Stimulated activated CD4-positive, alpha-beta T cell treated with anti-CD3 and anti-CD28 coated beads, Interleukin-12 subunit alpha, Interleukin-12 subunit beta, amount 100 ng/mL, for 4 hours (primary cell): ENCODE measurements at regions not wholly inside any gene's neighbourhood (a gene's known extent, or its start where the extent isn't known, plus 50 kb on each side); places are given as distances from the start of the nearest gene placed in this dataset.
"Not testable (repeated sequence)": the region's sequence is repeated elsewhere in the genome, so short reads cannot be mapped to it uniquely, and the experiment has no call there.

Source experiments
- DNase-seq: peaks from one replicate; pipeline ENCODE4 v3.0.0-alpha.2; 2020

DNA sequence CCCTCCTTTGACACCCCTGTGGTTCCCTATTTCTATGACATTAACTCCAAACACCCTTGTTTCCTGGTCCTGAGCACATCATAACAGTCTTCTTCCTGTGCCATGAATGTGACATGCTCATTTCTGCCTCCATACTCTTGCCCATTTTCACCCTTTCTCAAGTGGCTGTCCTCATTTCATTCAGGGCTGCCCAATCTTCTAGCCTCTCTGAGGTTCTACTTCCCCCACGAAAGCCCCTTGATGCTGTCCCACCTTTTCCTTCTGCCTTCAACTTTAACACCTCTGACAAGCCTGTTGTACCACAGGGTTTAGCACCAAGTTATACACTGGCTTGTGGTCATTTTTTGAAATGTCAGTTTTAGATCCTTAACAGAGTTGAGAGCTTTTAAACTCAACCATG lies 136.2 kb upstream of the BOD1L1 start:
- no peak for DNase-seq

DNA sequence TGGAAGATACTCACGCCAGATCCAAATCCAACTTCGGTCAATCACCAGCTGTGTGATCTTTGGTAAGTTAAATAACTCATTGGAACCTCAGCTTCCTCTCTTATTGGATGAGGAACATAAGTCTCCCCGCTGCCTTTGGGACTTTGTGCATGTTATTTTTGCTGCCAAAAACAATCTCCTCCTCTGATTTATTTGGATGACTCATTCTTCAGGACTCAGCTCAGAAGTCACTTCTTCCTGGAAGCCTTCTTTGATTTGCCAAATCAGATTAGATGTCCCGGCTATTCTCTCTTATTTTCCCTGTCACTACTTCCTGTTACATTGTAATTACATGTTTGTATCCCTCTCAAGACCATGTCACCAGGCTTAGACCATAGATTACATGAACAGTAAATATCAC lies 138.0 kb upstream of the BOD1L1 start:
- no peak for DNase-seq

DNA sequence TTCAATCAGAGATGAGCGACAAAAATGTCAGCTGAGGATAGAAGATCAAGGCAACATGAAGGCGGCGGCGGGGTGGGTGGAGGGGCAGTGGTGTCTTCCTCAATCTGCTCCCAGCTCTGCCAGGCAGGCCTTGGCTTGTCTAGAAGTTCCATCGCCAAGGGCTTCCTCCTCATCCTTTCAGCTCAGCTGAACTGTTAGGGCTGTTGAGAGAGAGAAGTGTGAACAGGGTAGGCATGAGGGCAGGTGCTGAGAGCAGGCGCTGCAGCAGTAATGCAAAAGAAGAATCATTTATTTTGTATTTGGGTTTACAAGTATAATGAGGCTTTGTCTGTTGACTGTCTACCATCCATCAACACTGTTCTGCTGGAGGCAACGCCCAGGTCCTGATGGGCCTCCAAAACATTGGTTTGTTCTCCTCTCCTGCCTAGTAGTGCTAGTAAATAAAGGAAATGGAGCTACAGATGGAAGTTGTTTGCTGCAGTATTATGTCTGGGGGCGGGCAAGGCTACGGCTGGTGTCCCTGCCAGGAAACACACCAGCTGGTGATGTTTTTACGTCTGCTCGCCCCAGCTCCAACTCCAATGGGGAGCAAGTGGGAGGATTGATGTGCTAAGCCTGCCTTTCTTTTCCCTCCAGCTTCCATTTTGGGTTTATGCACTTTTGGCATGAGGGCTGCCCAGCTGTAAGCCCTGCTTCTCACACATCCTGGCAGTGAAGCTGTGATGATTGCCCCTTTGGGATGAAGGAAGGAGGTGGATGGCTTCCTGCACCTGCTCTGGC lies 139.4 kb upstream of the BOD1L1 start:
- DNase-seq: no peak

DNA sequence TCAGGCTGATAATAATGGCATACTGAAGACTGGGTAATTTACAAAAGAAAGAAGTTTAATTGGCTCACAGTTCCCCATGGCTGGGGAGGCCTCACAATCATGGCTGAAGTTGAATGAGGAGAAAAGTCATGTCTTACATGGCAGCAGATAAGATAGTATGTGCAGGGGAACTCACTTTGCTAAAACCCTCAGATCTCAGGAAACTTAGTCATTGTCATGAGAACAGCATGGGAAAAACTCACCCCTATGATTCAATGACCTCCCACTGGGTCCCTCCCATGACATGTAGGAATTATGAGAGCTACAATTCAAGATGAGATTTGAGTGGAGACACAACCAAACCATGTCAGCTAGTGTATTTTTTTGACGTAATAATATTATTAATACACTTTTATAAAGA lies 149.8 kb upstream of the BOD1L1 start:
- no peak for DNase-seq

DNA sequence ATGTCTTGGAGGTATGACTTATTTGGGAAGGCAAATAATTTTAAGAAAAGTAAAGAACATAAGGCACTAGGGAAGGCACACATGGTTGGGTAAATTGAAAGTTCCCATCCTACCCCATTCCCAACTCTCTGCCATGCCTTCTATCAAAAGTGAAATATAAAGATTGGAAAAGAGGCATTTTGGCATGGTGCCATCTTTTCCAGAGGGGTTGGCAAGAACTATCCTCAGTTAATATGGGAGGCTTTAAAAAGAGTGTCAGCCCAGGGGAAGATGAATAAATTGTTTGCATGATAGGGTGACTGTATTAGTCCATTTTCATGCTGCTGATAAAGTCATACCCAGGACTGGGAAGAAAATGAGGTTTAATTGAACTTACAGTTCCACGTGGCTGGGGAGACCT lies 150.8 kb upstream of the BOD1L1 start:
- no peak for DNase-seq

DNA sequence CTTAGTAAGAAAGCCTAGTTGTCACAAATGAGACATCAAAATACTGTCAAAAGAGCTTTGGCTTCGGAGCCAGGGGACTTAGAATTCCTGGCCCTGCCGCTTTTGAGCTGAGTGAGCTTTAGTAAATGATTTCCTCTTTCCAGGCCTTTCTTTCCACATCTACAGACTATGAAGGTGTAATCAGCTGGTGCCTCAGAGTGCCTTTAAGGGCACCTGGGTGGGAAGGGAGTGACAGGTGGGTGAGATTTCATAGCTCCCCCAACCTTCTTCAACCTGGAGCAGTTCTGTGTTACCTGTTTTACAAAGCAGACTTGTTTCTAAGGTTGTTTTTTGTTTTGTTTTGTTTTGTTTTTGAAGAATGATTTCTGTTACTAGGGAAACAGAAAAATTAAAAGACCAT lies 154.7 kb upstream of the BOD1L1 start:
- DNase-seq: no peak

DNA sequence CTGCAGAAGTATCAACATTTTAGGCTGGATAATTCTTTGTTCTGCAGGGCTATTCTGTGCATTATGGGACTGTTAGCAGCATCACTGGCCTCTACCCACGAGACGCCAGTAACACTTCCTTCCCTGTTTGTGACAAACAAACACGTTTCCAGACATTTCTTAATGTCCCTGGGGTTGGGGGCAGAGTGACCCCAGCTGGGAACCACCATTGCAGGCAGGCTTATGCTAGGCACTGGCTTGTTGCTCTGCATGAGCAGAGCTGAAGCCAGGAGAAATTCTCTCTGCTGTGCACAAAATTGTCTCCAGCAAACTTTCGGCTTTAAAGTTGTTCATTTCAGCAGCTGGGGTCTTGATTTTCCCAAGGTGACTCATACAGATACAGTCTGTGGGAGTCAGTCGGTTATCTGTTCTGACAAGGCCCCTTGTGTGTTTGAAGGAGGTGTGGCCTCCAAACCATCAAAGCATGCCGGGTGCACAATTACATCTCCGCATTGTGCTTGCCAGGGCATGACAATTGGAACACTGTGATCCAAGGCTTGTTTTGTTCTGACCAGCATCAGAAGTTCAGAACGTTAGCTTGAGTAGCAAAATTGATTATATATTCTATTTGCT lies 156.4 kb upstream of the BOD1L1 start:
- DNase-seq: no peak

DNA sequence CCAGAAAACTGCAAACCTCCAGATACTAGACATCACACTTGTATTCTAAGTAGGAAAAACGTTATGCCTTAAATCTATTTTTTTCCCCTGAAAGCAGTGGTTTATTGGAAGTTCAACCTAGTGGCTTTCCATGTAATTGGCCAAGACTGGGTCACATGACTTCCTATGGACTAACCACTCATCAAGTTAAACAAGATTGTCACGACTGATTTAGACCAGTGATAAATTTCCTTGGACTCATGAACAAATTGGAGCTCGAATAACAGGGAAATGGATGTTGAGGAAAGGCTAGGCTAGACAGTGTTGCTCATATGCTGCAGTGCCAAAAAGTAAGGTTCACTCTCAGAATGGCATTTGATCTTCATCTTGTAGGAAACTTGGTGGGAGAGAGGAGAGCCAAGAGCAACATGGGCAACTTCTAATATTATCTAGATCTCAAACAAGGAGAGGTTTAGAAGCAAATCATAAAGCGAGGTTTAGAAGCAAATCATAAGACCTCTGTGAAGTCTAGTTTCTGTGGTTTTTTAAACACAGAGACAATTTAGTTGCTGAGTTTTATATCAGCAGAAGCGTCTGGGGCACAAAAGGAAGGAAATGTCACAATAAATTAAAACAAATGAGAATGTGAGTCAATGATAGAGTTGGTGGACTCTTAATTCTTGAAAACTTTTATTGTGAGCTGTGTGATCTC lies 165.6 kb upstream of the BOD1L1 start:
- DNase-seq: no peak

DNA sequence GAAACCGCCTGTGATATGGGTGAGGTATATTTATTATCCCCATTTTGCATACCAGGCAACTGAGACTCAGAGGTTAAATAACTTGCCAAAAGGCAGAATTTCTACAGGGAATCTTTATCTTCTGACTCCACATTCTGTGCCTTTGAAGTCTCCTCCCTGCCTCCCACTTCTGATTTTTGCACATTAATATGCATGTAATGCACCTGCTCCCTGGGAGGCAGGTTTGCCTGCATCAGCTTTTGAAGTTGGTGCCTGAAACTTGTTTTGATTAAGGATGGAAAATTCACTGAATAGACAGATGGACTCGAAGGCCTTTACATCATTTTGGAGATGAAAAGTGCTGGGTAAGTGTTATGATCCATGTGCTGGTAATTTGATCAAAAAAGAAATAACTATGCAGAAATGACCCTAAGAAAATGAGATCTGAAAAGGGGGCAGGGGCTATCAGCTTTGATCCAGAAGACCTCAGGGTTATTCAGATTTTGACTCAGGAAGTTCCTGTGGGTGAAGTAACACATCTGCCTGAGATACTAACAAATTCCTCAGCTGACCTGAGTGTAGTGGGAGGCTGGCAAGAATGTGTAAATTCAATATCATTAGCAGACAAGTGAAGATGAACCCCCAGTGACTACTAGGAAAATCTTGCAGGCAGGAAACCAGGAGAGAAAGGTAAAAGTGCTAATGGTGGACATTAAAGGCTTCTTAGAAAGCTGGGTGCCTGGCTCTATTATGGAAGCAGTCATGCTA lies 167.5 kb upstream of the BOD1L1 start:
- DNase-seq: no peak

DNA sequence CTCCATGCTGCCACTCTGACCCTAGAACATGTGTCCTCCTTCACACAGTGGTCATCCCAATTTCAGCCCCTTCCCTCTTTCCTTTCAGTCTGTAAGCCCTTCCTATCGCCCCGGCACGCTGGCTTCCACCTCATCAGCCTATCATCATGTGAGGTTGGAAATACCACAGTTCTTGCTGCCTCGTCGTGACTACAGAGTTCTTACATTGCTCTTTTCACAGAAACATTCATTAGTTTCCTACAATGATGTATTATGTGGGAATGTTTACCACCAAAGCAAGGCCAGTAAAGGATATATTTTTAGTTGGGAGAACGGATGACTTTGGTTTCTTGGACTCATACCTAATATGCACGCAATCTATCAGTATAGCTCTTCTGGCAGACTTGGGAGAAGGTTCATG lies 169.5 kb upstream of the BOD1L1 start:
- DNase-seq: no peak

DNA sequence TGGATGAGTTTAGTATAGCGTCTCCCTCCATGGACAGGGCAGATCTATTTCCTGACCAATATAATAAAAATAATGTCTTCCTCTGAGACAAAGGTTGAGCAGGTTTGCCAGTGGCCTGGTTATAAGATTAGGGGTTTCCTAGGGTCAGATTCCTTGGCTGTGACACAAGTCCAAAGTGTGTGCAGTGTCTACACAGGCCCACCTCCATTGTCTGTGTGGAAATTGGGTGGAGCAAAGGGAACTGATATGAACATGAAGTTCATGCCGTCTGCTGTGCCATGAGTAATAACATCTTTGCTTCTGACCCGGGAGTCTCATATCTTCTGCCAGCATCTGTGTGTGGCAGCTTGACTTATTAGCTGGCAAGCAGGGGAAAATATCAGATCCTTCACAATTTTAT lies 187.7 kb upstream of the BOD1L1 start:
- DNase-seq: no peak

DNA sequence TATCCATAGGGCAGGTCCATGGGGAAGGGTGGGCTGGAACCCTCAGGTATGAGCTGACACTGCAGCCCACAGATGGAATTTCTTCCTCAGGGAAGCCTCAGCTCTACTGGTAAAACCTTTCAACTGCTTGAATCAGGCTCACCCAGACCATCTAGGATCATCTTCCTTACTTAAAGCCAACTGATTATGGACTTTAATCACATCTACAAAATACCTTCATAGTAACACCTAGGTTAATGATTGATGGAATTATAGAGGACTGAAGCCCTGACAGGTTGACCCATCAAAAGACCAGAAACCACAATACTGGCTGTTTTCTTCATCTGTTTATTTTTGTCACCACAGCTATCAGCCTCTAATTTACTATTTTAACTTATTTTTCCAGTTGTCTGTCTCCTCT lies 188.9 kb upstream of the BOD1L1 start:
- DNase-seq: no peak

DNA sequence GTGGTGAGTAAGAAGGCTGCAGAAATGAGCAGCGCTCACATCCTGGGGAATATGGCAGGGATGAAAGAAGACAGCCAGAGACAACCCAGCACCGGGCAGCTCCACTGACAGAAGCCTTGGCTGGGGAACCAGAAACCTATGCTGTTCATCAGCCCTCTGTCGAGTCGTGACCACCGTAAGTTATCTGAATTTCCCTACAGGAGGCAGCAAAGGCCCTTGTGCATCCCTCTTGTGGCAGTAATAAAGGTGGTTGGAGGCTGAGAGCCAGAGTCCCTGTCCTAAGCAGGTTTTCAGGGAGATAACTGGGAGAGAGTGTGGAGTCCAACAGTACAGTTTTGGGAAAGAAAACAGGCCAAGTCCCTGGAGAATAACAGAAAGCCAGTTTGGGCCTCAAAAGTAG lies 194.0 kb upstream of the BOD1L1 start:
- no peak for DNase-seq

DNA sequence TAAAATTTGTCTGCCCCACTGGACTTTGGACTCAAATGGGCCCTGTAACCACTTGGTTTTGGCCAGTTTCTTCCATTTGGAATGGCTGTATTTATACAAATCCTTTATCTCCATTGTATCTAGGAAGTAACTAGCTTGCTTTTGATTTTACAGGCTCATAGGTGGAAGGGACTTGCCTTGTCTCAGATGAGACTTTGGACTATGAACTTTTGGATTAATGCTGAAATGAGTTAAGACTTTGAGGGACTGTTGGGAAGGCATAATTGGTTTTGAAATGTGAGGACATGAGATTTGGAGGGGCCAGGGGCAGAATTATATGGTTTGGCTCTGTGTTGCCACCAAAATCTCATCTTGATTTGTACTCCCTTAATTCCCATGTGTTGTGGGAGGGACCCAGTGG lies 198.3 kb upstream of the BOD1L1 start:
- not testable (repeated sequence) for DNase-seq

DNA sequence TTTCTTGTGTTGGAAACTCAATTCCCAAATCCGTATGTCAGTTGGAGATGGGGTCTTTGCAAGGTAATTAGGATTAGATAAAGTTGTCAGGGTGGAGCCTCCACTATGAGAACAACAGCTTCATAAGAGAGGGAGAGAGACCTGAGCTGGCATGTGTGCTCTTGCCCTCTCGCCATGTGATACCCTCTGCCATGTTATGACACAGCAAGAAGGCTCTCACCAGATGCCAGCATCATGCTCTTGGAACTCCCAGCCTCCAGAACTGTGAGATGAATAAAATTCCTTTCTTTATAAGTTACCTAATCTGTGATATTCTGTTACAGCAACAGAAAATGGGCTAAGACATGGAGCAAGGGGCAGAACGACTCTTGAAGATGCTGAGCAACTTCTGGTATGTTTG lies 201.9 kb upstream of the BOD1L1 start:
- DNase-seq: no peak

DNA sequence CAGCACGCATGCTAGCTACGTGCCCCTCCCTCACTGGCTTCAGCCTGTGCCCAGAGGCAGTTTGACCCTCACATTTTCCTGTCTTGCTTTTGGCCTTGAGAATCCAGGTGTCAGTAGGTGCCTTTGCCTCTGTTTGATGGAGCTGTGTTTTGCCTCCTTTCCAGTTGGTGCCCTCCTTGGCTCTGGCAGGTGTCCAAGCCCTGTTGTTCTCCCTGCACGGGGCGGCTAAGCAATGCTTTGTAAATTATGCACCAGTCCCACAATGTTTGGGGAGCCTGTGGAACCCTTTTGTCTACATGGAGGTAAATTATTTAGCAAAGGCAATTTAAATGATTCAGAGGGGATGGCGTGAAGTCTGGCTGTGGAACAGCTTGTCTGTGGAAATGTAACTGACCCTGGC lies 202.9 kb upstream of the BOD1L1 start:
- DNase-seq: no peak

DNA sequence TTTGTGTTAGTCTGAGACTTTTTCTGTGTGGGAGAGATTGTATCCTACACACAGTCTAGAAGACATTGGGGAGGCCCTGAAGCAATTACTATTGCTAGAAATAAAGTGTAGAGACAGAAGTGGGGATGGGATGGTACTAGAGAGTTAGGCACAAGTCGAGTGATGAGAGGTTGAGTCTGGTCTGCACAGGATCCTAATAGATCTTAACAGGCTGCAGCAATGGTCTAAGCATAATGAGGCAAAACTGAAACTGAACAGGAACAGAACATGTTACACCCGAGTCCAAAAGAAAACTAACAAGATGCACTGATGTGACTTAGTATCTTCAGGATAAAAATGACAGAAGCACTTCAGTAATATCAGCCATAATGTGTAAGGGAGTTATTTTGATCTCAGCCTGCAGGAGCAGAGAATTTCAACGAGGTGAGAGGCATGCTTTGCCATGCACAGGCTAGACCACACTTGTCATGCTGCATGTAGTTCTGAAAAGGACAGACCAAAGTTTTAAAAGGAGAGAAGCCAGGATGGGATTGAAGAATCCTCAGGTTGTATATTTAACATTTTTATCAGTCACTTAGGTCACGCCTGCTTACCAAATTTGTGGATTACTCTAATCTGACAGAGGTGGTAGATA lies 205.8 kb upstream of the BOD1L1 start:
- DNase-seq: no peak

DNA sequence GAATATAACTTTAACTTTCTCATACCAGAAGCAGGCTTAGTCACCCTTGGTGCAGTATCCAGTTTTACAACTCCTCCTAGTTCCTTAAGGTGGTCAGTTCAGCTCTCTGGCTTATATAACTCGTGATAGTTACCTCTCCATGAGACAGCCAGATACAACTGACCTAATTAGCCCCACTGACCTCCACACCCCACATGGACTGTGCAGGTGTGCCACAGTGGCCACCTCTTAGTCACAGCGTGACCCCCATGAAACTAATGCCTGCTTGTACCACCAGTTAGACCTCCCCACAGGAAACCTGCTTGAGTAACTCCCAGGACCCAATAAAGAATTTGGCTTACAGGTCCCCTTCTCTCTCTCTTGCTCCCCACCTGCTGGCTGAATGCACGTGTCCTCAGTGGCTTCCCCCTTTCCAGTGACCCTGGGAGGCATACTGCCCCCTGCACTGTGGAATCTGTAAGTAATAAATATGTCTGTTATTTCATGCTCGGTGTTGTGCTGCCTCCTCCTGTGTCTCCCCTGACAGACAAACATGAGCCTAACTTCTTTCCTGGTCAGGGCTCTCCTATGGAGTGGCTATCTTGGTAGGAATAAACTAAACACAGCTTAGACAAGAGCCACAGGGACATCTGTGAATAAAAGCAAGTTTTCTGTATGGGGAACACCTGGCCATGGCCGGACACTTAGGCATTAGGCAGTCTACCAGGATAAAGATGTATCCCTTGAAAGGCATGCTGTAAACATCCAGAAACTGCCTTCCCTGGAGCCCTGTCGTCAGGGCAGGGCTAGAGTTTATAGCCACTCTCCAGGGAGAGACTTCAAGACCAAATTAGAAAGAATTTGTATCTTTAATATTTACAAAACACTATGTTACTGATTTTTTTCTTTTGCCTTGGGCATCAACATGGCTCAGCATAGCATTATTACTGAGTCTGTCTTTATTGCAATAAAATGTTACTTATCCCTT lies 209.7 kb upstream of the BOD1L1 start:
- no peak for DNase-seq

DNA sequence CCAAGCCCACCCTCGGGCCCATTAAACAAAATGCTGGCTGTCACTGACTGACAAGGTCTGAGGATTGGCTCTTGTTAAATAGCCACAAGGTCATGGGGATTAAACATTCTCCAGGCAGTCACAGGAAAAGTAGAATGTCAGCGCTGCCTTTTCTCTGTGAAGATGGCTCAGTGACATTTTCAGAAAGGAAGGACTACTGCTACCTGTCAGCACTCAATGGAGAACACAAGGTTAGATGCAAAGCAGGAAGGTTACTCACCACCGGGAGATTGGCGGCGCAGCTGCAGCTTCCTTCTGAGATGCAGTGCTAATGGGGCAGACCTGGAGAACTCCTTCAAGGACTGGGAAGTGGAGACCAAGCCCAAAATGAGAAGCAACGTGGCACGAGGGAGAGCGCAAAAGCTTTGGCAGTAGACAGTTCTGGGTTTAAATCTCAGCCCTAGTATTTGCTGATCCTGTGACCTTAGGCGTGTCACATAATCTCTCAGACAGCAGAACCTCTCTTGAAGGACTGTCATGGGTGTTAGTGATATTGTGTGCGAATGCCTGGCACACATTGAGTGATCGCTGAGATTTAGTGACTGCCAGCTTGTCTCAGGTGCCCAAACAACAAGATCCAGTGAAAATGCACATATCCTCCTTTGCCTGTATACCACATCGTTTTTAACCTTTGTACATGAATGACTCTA lies 213.1 kb upstream of the BOD1L1 start:
- no peak for DNase-seq

DNA sequence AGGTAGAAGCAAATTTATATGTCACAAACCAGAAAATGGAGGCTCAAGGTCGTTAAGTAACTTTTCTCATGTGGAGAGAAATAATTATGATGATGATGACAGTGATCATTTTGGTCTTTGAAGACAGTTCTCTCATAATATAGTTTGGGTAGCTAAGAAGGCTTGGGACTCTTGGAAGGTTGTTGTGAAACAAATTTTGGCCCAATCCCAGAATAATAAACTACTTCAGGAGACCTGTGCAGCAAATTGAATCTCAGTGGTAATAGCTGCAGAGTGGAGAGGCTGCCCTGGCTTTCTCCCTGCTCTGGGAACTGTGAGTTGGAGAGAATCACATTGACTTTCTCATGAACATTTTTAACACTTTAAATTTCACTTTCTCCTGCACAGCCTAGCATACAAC lies 217.2 kb upstream of the BOD1L1 start:
- DNase-seq: no peak

DNA sequence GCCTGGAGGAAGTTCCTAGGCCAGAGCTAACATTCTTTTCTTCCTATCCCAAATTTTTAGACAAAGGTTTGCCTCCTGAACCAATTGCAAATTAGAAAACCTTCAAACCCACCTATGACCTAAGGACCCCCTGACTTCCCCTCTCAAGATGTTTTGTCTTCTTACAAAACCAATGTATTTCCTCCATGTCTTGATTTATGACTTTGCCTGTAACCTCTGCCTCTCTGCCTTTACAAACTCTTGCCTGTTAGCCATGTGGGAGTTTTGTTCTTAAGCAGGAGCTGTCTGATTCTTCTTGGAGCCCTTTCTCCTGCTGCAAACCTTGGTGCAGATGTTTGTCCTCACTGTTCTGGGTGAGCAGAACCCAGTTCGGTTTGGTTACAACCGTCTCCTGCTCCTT lies 222.3 kb upstream of the BOD1L1 start:
- no peak for DNase-seq
